ENCODE measurements at regions not wholly inside any gene's neighbourhood (a gene's known extent, or its start where the extent isn't known, plus 50 kb on each side); places are given as distances from the start of the nearest gene placed in this dataset.

- TF ChIP-seq, protein P1, sequence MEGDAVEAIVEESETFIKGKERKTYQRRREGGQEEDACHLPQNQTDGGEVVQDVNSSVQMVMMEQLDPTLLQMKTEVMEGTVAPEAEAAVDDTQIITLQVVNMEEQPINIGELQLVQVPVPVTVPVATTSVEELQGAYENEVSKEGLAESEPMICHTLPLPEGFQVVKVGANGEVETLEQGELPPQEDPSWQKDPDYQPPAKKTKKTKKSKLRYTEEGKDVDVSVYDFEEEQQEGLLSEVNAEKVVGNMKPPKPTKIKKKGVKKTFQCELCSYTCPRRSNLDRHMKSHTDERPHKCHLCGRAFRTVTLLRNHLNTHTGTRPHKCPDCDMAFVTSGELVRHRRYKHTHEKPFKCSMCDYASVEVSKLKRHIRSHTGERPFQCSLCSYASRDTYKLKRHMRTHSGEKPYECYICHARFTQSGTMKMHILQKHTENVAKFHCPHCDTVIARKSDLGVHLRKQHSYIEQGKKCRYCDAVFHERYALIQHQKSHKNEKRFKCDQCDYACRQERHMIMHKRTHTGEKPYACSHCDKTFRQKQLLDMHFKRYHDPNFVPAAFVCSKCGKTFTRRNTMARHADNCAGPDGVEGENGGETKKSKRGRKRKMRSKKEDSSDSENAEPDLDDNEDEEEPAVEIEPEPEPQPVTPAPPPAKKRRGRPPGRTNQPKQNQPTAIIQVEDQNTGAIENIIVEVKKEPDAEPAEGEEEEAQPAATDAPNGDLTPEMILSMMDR (IDR thresholded peaks at IDR 0.05; ENCODE audit: insufficient read depth, low read length) = no peak
- no peak for TF ChIP-seq GABPA (IDR thresholded peaks at IDR 0.05; ENCODE audit: low read depth)
- TF ChIP-seq POLR2AphosphoS5 (IDR thresholded peaks at IDR 0.05; ENCODE audit: low read depth) = no peak
- TF ChIP-seq SPI1 (IDR thresholded peaks at IDR 0.05; ENCODE audit: borderline replicate concordance, low read depth) = no peak
Measured at GRCh38 chr14:63096186-63096585, 50.9 kb upstream of the KCNH5 start.
